Stimulated activated memory B cell treated with anti-CD40 and anti-IgM and Interleukin-4, amounts not matched to agents 10 μg/mL and 1 μg/mL and 100 μg/mL, for 72 hours (primary cell): ENCODE measurements at regions not wholly inside any gene's neighbourhood (a gene's known extent, or its start where the extent isn't known, plus 50 kb on each side); places are given as distances from the start of the nearest gene placed in this dataset.
"Not testable (repeated sequence)": the region's sequence is repeated elsewhere in the genome, so short reads cannot be mapped to it uniquely, and the experiment has no call there.

Experiments
- ATAC-seq: fragments of 150-1000 bp; cut with Tn5 transposase; 2 replicates; pipeline ENCODE4 v1.10.0; 2021
- H3K27ac Mint-ChIP-seq: one replicate; pipeline ENCODE4 v1.8.0; 2022; ENCODE audit warnings: mild to moderate bottlenecking, mixed read lengths
- H3K27me3 Mint-ChIP-seq: one replicate; pipeline ENCODE4 v1.8.0; 2022; ENCODE audit warnings: mixed read lengths
- H3K36me3 Mint-ChIP-seq: one replicate; pipeline ENCODE4 v1.8.0; 2022; ENCODE audit warnings: mixed read lengths
- H3K4me1 Mint-ChIP-seq: one replicate; pipeline ENCODE4 v1.8.0; 2022; ENCODE audit warnings: mixed read lengths
- H3K4me3 Mint-ChIP-seq: one replicate; pipeline ENCODE4 v1.8.0; 2022; ENCODE audit warnings: mild to moderate bottlenecking, moderate library complexity, mixed read lengths
- H3K9me3 Mint-ChIP-seq: one replicate; pipeline ENCODE4 v1.8.0; 2022; ENCODE audit warnings: mixed read lengths

GRCh38 chr6:14542670-14543366 lies 425.2 kb downstream of the CD83 start:
- Mint-ChIP-seq H3K27me3 (no peaks in the 10 kb centered on the region), H3K9me3 (no peaks in the 10 kb centered on the region), H3K4me3 (no peak overlapping the region), H3K4me1 (peaks cover 29% of the 10 kb centered on the region), H3K36me3 (no peaks in the 10 kb centered on the region), H3K27ac (peak overlapping the region; percentile 70)
- peak; percentile 97 for ATAC-seq

- H3K27me3 Mint-ChIP-seq: no peaks in the 10 kb centered on the region
- H3K36me3 Mint-ChIP-seq: no peaks in the 10 kb centered on the region
- H3K27ac Mint-ChIP-seq: peak overlapping the region; percentile 70
- no peak for ATAC-seq
- H3K9me3 Mint-ChIP-seq: no peaks in the 10 kb centered on the region
- peaks cover 29% of the 10 kb centered on the region for H3K4me1 Mint-ChIP-seq
- H3K4me3 Mint-ChIP-seq: no peak overlapping the region
These were observed 426.5 kb downstream of the CD83 start for GRCh38 chr6:14543971-14544585.

GRCh38 chr6:14544666-14545065 lies 427.1 kb downstream of the CD83 start:
- H3K27ac Mint-ChIP-seq: peak overlapping the region; percentile 70
- no peaks in the 10 kb centered on the region for H3K9me3 Mint-ChIP-seq
- H3K36me3 Mint-ChIP-seq: no peaks in the 10 kb centered on the region
- no peak overlapping the region for H3K4me3 Mint-ChIP-seq
- no peaks in the 10 kb centered on the region for H3K27me3 Mint-ChIP-seq
- ATAC-seq: no peak
- peaks cover 34% of the 10 kb centered on the region for H3K4me1 Mint-ChIP-seq

GRCh38 chr6:14545496-14545895 lies 427.9 kb downstream of the CD83 start:
- H3K9me3 Mint-ChIP-seq: no peaks in the 10 kb centered on the region
- H3K4me1 Mint-ChIP-seq: peaks cover 37% of the 10 kb centered on the region
- no peak for ATAC-seq
- H3K27ac Mint-ChIP-seq: no peak overlapping the region
- no peak overlapping the region for H3K4me3 Mint-ChIP-seq
- H3K27me3 Mint-ChIP-seq: no peaks in the 10 kb centered on the region
- no peaks in the 10 kb centered on the region for H3K36me3 Mint-ChIP-seq

- ATAC-seq: no peak
- H3K36me3 Mint-ChIP-seq: no peaks in the 10 kb centered on the region
- peaks cover 42% of the 10 kb centered on the region for H3K4me1 Mint-ChIP-seq
- no peaks in the 10 kb centered on the region for H3K27me3 Mint-ChIP-seq
- no peaks in the 10 kb centered on the region for H3K9me3 Mint-ChIP-seq
- no peak overlapping the region for H3K27ac Mint-ChIP-seq
- no peak overlapping the region for H3K4me3 Mint-ChIP-seq
These were observed 428.5 kb downstream of the CD83 start for GRCh38 chr6:14546036-14546435.

- Mint-ChIP-seq H3K4me1 (peaks cover 35% of the 10 kb centered on the region), H3K36me3 (no peaks in the 10 kb centered on the region)
These were observed 429.9 kb downstream of the CD83 start for GRCh38 chr6:14547284-14547998.

GRCh38 chr6:14549304-14549770 lies 431.8 kb downstream of the CD83 start:
- Mint-ChIP-seq H3K4me3 (no peak overlapping the region), H3K4me1 (peaks cover 23% of the 10 kb centered on the region), H3K27ac (no peak overlapping the region)

More at GRCh38 chr6:14547284-14547998, 429.9 kb downstream of the CD83 start:
- no peak for ATAC-seq
- Mint-ChIP-seq H3K9me3 (no peaks in the 10 kb centered on the region), H3K27ac (no peak overlapping the region), H3K4me3 (no peak overlapping the region), H3K27me3 (no peaks in the 10 kb centered on the region)

GRCh38 chr6:14549871-14550270 lies 432.3 kb downstream of the CD83 start:
- no peak overlapping the region for H3K27ac Mint-ChIP-seq
- no peaks in the 10 kb centered on the region for H3K36me3 Mint-ChIP-seq
- ATAC-seq: no peak
- H3K27me3 Mint-ChIP-seq: no peaks in the 10 kb centered on the region
- no peaks in the 10 kb centered on the region for H3K9me3 Mint-ChIP-seq
- no peak overlapping the region for H3K4me3 Mint-ChIP-seq
- H3K4me1 Mint-ChIP-seq: peaks cover 17% of the 10 kb centered on the region

More at GRCh38 chr6:14549304-14549770, 431.8 kb downstream of the CD83 start:
- Mint-ChIP-seq H3K9me3 (no peaks in the 10 kb centered on the region), H3K36me3 (no peaks in the 10 kb centered on the region), H3K27me3 (no peaks in the 10 kb centered on the region)
- ATAC-seq: no peak

GRCh38 chr6:14550410-14550809 lies 432.8 kb downstream of the CD83 start:
- Mint-ChIP-seq H3K27ac (no peak overlapping the region), H3K27me3 (no peaks in the 10 kb centered on the region)
- no peak for ATAC-seq

GRCh38 chr6:14550822-14551221 lies 433.2 kb downstream of the CD83 start:
- peaks cover 22% of the 10 kb centered on the region for H3K4me1 Mint-ChIP-seq
- H3K36me3 Mint-ChIP-seq: no peaks in the 10 kb centered on the region
- no peak overlapping the region for H3K4me3 Mint-ChIP-seq
- H3K27ac Mint-ChIP-seq: no peak overlapping the region
- no peaks in the 10 kb centered on the region for H3K9me3 Mint-ChIP-seq
- no peaks in the 10 kb centered on the region for H3K27me3 Mint-ChIP-seq
- no peak for ATAC-seq

More at GRCh38 chr6:14550410-14550809, 432.8 kb downstream of the CD83 start:
- Mint-ChIP-seq H3K4me3 (no peak overlapping the region), H3K9me3 (no peaks in the 10 kb centered on the region), H3K4me1 (peaks cover 18% of the 10 kb centered on the region), H3K36me3 (no peaks in the 10 kb centered on the region)

- H3K27ac Mint-ChIP-seq, ATAC-seq: not testable (repeated sequence)
- H3K4me1 Mint-ChIP-seq: peaks cover 24% of the 10 kb centered on the region
These were observed 434.0 kb downstream of the CD83 start for GRCh38 chr6:14551601-14552000.

GRCh38 chr6:14552891-14553290 lies 435.3 kb downstream of the CD83 start:
- Mint-ChIP-seq H3K4me3 (no peak overlapping the region), H3K27ac (no peak overlapping the region), H3K27me3 (no peaks in the 10 kb centered on the region), H3K36me3 (no peaks in the 10 kb centered on the region), H3K4me1 (peaks cover 24% of the 10 kb centered on the region), H3K9me3 (no peaks in the 10 kb centered on the region)
- no peak for ATAC-seq

More at GRCh38 chr6:14551601-14552000, 434.0 kb downstream of the CD83 start:
- H3K4me3 Mint-ChIP-seq, H3K27me3 Mint-ChIP-seq, H3K9me3 Mint-ChIP-seq, H3K36me3 Mint-ChIP-seq: not testable (repeated sequence)

GRCh38 chr6:14553515-14553914 lies 435.9 kb downstream of the CD83 start:
- Mint-ChIP-seq H3K4me3 (no peak overlapping the region), H3K4me1 (peaks cover 24% of the 10 kb centered on the region), H3K36me3 (no peaks in the 10 kb centered on the region), H3K27ac (no peak overlapping the region), H3K27me3 (no peaks in the 10 kb centered on the region), H3K9me3 (no peaks in the 10 kb centered on the region)
- ATAC-seq: no peak

- H3K4me3 Mint-ChIP-seq: no peak overlapping the region
- peaks cover 4% of the 10 kb centered on the region for H3K36me3 Mint-ChIP-seq
- no peaks in the 10 kb centered on the region for H3K9me3 Mint-ChIP-seq
- no peak for ATAC-seq
- H3K27me3 Mint-ChIP-seq: no peaks in the 10 kb centered on the region
- H3K4me1 Mint-ChIP-seq: peaks cover 13% of the 10 kb centered on the region
- H3K27ac Mint-ChIP-seq: no peak overlapping the region
These were observed 438.2 kb downstream of the CD83 start for GRCh38 chr6:14555804-14556203.

GRCh38 chr6:14559746-14560536 lies 442.4 kb downstream of the CD83 start:
- Mint-ChIP-seq H3K36me3 (peaks cover 15% of the 10 kb centered on the region), H3K27ac (no peak overlapping the region), H3K9me3 (peaks cover 8% of the 10 kb centered on the region), H3K27me3 (no peaks in the 10 kb centered on the region), H3K4me3 (no peak overlapping the region), H3K4me1 (peaks cover 8% of the 10 kb centered on the region)
- ATAC-seq: no peak
